Right lobe of liver (tissue), 6 donors: ENCODE measurements at regions not wholly inside any gene's neighbourhood (a gene's known extent, or its start where the extent isn't known, plus 50 kb on each side); places are given as distances from the start of the nearest gene placed in this dataset.
"Not testable (repeated sequence)": the region's sequence is repeated elsewhere in the genome, so short reads cannot be mapped to it uniquely, and the experiment has no call there.

Experiments used
- ATAC-seq, 4 donors: fragments of 200-7000 bp; cut with Tn5 transposase; one replicate each; pipeline ENCODE4 v1.9.1; 2020; ENCODE audit warnings: mild to moderate bottlenecking in 4 of 4, moderate library complexity in 4 of 4
- DNase-seq, 3 donors: peaks; one replicate each; pipeline ENCODE4 v3.0.0-alpha.2; 2020
- H3K27ac ChIP-seq, 3 donors: fragments of 200-600 bp; one replicate each; pipeline ENCODE4 v1.8.0; 2022
- H3K27me3 ChIP-seq, 2 donors: fragments of 200-600 bp; one replicate each; pipeline ENCODE4 v1.8.0; 2022
- H3K36me3 ChIP-seq, 4 donors: fragments of 200-600 bp; sonication (generic) in 1 of 4; one replicate each; pipeline versions ENCODE4 v1.5.1 to v1.8.0; 2017 to 2022; ENCODE audit warnings: control low read depth in 1 of 4
- H3K4me1 ChIP-seq, 4 donors: fragments of 200-600 bp; sonication (generic) in 1 of 4; one replicate each; pipeline versions ENCODE4 v1.5.1 to v1.8.0; 2017 to 2022; ENCODE audit warnings: control low read depth in 1 of 4
- H3K4me3 ChIP-seq, 3 donors: fragments of 200-600 bp; one replicate each; pipeline ENCODE4 v1.8.0; 2022
- H3K9me3 ChIP-seq, 4 donors: fragments of 200-600 bp; sonication (generic) in 1 of 4; one replicate each; pipeline versions ENCODE4 v1.5.1 to v1.8.0; 2017 to 2022; ENCODE audit warnings: control low read depth in 1 of 4
- POLR2A ChIP-seq: fragments of 450-650 bp; IDR thresholded peaks from one replicate; pipeline ENCODE4 v1.6.1; 2017; ENCODE audit warnings: antibody characterized with exemption, mild to moderate bottlenecking
- WGBS: methylation state at CpG from one replicate; pipeline ENCODE4 v1.1.6; 2018; ENCODE audit warnings: low coverage, low lambda C conversion rate; ENCODE audit not compliant: insufficient coverage; ENCODE audit errors: missing lambda C conversion rate; 5-methylcytosine and 5-hydroxymethylcytosine counted together
- intact Hi-C, 2 donors: fragments of 100-400 bp; cut with DNase I; formaldehyde crosslinking; loops; one replicate each; pipeline versions ENCODE4 v1.11.2 to v1.14.1; 2022
- TF ChIP-seq, protein P1 (sequence below), 4 donors: fragments of 200-600 bp in 3 of 4; fragments of 450-650 bp in 1 of 4; IDR thresholded peaks; one replicate each; pipeline versions ENCODE4 v1.5.1 to v1.8.0; 2016 to 2022; ENCODE audit warnings: antibody characterized with exemption in 4 of 4, mild to moderate bottlenecking in 2 of 4
- donor health status: DM: no; HTN: yes; CAD: no.
- donor health status: DM: no; HTN: no; CAD: no.
- donor health status: DM: no; HTN: no; CAD: no.
- donor health status: DM: no; HTN: yes; CAD: no.
- donor health status: DM: no; HTN: yes; CAD: no.

DNA sequence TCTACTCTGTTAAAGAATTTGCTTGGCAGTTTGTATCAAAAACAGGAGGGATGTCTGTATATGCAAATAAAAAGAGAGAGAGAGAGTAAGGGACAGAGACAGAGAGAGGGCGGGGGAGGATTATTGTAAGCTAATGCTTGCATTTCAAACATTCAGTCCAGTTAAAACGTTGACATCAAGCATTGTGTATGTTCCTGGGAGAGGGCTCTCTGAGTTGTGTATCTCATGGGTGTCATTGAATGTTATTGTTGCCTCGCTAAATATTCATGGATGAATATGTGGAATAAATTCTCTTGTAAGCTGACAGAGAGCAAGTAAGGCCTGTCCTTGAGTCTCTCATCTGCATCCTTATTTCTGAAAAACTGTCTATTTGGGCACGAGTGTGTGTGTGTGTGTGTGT lies 78.8 kb upstream of the VRK1 start:
- H3K27ac ChIP-seq: no peak overlapping the region

DNA sequence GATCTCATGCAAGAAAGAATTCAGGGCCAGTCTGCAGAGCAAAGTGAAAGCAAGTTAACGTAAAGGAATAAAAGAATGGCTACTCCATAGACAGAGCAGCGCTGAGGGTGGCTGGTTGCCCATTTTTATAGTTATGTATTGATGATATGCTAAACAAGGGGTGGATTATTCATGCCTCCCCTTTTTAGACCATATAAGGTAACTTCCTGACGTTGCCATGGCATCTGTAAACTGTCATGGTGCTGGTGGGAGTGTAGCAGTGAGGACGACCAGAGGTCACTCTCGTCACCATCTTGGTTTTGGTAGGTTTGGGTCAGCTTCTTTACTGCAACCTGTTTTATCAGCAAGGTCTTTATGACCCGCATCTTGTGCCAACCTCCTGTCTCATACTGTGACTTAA lies 76.5 kb upstream of the VRK1 start:
- H3K27me3 ChIP-seq, H3K9me3 ChIP-seq, H3K27ac ChIP-seq, H3K36me3 ChIP-seq, DNase-seq, H3K4me3 ChIP-seq, H3K4me1 ChIP-seq, ATAC-seq: not testable (repeated sequence)
- intact Hi-C loops: loop anchor here in 1 of 2 donors (10.0 kb wide), 1 partner anchor 136 kb away; no protein-coding TSS in a partner anchor
- 47% methylated on average over 3 of the region's 6 CpGs for WGBS

More for the DNA sequence above, 78.8 kb upstream of the VRK1 start:
- ATAC-seq: no peak
- Histone ChIP-seq H3K36me3 (no peaks in the 10 kb centered on the region), H3K4me3 (no peak overlapping the region), H3K27me3 (no peaks in the 10 kb centered on the region), H3K4me1 (no peaks in the 10 kb centered on the region), H3K9me3 (no peaks in the 10 kb centered on the region)
- intact Hi-C loops: no loop called here
- TF ChIP-seq, protein P1, sequence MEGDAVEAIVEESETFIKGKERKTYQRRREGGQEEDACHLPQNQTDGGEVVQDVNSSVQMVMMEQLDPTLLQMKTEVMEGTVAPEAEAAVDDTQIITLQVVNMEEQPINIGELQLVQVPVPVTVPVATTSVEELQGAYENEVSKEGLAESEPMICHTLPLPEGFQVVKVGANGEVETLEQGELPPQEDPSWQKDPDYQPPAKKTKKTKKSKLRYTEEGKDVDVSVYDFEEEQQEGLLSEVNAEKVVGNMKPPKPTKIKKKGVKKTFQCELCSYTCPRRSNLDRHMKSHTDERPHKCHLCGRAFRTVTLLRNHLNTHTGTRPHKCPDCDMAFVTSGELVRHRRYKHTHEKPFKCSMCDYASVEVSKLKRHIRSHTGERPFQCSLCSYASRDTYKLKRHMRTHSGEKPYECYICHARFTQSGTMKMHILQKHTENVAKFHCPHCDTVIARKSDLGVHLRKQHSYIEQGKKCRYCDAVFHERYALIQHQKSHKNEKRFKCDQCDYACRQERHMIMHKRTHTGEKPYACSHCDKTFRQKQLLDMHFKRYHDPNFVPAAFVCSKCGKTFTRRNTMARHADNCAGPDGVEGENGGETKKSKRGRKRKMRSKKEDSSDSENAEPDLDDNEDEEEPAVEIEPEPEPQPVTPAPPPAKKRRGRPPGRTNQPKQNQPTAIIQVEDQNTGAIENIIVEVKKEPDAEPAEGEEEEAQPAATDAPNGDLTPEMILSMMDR (IDR thresholded peaks at IDR 0.05): no peak
- TF ChIP-seq POLR2A: no peak
- no peak for DNase-seq
- WGBS: 41% methylated on average over 4 of the region's 4 CpGs

DNA sequence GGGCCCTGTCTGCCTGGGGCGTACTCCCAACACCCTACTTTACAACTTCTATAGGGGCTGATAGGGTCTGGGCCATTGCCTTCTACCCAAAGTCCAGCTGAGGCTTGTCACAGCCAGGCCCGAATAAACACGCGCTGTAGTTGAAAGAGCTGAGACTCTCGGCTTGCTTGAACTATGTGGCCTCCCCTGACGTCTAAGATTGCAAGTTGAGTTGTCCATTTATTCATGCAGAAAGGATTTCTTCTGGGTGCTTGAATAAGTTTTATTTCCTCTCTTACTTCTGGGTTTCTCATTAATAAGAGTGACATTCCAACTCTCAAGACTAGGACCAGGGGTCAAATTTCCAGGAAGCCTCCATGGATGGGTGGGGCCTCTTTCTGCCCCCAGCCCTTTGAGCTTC lies 74.4 kb upstream of the VRK1 start:
- H3K27me3 ChIP-seq: no peaks in the 10 kb centered on the region
- 70% methylated on average over 2 of the region's 6 CpGs for WGBS
- no peak for DNase-seq
- no peaks in the 10 kb centered on the region for H3K36me3 ChIP-seq
- H3K4me1 ChIP-seq: no peaks in the 10 kb centered on the region
- H3K27ac ChIP-seq: no peak overlapping the region
- H3K4me3 ChIP-seq: no peak overlapping the region
- intact Hi-C loops: loop anchor here in 1 of 2 donors (10.0 kb wide), 1 partner anchor 138 kb away; no protein-coding TSS in a partner anchor
- H3K9me3 ChIP-seq: no peaks in the 10 kb centered on the region
- no peak for ATAC-seq
- TF ChIP-seq, protein P1 (IDR thresholded peaks at IDR 0.05): no peak
- TF ChIP-seq POLR2A: no peak

DNA sequence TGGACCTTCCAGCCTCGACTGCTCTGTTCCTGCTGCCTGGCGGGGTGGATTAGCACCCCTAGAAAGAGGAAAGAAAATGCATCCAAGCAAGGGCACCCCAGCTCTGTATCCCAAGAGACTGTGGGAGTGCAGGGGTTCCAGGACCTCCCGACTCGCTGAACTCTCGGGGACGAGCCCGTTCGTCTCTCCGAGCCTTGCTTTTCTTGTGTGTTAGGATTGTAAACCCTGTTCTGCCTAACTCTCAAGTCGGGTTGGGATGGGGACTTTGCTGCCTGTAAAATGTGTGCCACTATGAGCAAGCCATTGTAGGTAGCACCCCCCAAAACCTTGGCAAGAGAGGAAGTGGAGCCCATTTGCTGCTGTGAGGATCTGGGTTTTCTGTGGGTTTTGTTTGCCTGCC lies 73.2 kb upstream of the VRK1 start:
- H3K9me3 ChIP-seq: no peaks in the 10 kb centered on the region
- H3K36me3 ChIP-seq: no peaks in the 10 kb centered on the region
- H3K4me1 ChIP-seq: no peaks in the 10 kb centered on the region
- intact Hi-C loops: loop anchor here in 1 of 2 donors (10.0 kb wide), 1 partner anchor 139 kb away; no protein-coding TSS in a partner anchor
- 20% methylated on average over 1 of the region's 10 CpGs for whole genome bisulfite sequencing
- no peak for DNase-seq
- ATAC-seq: no peak
- no peaks in the 10 kb centered on the region for H3K27me3 ChIP-seq
- TF ChIP-seq, protein P1 (IDR thresholded peaks at IDR 0.05): no peak
- no peak for TF ChIP-seq POLR2A
- no peak overlapping the region for H3K27ac ChIP-seq
- H3K4me3 ChIP-seq: no peak overlapping the region

DNA sequence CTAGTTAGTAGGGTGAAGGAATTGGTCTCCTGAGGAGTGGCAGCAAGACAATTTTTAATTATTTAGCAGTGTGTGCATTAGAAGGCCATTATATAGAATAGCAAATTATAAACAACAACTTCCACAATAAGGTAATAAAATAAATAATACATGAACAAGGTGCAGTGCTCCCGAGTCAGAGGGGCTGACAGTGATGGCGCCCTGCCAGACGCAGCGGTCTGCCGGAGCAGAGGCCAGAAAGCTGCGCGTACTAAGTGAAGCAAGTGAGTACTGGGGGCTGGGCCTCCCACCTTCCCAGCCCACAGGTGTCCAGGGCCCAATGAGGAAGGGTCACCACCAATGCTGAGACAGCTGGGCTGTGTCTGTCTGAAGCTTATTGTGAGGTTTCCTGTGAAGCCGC lies 72.0 kb upstream of the VRK1 start:
- Histone ChIP-seq H3K9me3 (no peaks in the 10 kb centered on the region), H3K27ac (no peak overlapping the region), H3K27me3 (no peaks in the 10 kb centered on the region), H3K4me3 (no peak overlapping the region), H3K36me3 (no peaks in the 10 kb centered on the region), H3K4me1 (no peaks in the 10 kb centered on the region)
- no CpG with 5 or more reads among the region's 8 CpGs for WGBS
- DNase-seq: no peak
- ATAC-seq: no peak
- TF ChIP-seq, protein P1 (IDR thresholded peaks at IDR 0.05): no peak
- no peak for TF ChIP-seq POLR2A
- intact Hi-C loops: loop anchor here in 1 of 2 donors (10.0 kb wide), 1 partner anchor 140 kb away; no protein-coding TSS in a partner anchor
